ENCODE measurements at regions not wholly inside any gene's neighbourhood (a gene's known extent, or its start where the extent isn't known, plus 50 kb on each side); places are given as distances from the start of the nearest gene placed in this dataset.

DNA sequence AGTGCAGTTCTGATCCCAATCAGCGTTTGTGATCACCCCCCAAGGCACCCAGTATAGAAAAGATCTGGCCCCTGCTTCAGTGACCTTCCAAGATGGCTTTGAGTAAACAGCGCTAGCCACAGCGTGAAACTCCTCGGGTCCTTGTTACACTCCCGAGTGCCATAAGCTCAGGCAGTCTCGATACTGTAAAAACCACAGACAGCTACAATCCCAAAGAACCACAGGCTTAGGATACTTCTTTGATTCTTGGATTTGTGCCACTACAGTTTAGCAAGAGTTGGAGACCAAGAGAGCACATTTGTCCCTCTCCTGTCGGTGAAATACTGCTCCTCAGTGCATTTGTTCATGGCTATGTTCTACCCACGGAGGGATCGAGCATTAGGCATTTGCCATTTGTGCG lies 352.5 kb upstream of the ZNF521 start:
- TF ChIP-seq, protein P1, sequence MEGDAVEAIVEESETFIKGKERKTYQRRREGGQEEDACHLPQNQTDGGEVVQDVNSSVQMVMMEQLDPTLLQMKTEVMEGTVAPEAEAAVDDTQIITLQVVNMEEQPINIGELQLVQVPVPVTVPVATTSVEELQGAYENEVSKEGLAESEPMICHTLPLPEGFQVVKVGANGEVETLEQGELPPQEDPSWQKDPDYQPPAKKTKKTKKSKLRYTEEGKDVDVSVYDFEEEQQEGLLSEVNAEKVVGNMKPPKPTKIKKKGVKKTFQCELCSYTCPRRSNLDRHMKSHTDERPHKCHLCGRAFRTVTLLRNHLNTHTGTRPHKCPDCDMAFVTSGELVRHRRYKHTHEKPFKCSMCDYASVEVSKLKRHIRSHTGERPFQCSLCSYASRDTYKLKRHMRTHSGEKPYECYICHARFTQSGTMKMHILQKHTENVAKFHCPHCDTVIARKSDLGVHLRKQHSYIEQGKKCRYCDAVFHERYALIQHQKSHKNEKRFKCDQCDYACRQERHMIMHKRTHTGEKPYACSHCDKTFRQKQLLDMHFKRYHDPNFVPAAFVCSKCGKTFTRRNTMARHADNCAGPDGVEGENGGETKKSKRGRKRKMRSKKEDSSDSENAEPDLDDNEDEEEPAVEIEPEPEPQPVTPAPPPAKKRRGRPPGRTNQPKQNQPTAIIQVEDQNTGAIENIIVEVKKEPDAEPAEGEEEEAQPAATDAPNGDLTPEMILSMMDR (IDR thresholded peaks at IDR 0.05), result no peak
- TF ChIP-seq POLR2A (IDR thresholded peaks at IDR 0.05) (no peak), EP300 (IDR thresholded peaks at IDR 0.05) (no peak)

All from ovary (tissue), 3 donors.